ENCODE measurements at regions not wholly inside any gene's neighbourhood (a gene's known extent, or its start where the extent isn't known, plus 50 kb on each side); places are given as distances from the start of the nearest gene placed in this dataset.

DNA sequence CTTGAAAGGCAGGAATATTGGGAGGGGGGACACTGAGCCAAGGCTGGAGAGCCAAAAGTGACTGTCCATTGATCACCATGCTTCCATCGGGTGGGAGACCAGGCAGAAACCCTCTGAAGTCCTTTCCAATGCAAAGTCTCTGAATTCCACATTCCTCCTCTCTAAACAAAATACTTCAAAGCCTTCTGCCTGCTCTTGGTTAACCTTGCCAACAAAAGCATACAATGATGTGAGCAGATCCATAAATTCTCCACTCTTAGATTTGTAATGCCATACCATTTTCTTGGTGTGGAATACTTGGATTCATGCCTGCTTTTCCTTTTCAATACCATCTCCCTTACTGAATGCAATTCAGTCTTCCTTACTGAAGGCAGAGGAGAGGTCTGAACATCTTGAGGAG is 74.1 kb upstream of the FAM9B start:
- TF ChIP-seq TOX (CRISPR knock-in tag; IDR thresholded peaks at IDR 0.05; ENCODE audit: borderline replicate concordance) = no peak
- TF ChIP-seq ARNTL (CRISPR knock-in tag; IDR thresholded peaks at IDR 0.05; ENCODE audit: borderline replicate concordance, low read depth) = no peak
- no peak for TF ChIP-seq ISL1 (CRISPR knock-in tag; IDR thresholded peaks at IDR 0.05)
- no peak for TF ChIP-seq ESRRG (CRISPR knock-in tag; IDR thresholded peaks at IDR 0.05)
- TF ChIP-seq ZFP3 (CRISPR knock-in tag; IDR thresholded peaks at IDR 0.05) = no peak
- TF ChIP-seq, protein P1, sequence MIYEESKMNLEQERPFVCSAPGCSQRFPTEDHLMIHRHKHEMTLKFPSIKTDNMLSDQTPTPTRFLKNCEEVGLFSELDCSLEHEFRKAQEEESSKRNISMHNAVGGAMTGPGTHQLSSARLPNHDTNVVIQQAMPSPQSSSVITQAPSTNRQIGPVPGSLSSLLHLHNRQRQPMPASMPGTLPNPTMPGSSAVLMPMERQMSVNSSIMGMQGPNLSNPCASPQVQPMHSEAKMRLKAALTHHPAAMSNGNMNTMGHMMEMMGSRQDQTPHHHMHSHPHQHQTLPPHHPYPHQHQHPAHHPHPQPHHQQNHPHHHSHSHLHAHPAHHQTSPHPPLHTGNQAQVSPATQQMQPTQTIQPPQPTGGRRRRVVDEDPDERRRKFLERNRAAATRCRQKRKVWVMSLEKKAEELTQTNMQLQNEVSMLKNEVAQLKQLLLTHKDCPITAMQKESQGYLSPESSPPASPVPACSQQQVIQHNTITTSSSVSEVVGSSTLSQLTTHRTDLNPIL (CRISPR knock-in tag; IDR thresholded peaks at IDR 0.05; ENCODE audit: low read depth) = no peak
- TF ChIP-seq, protein P2, sequence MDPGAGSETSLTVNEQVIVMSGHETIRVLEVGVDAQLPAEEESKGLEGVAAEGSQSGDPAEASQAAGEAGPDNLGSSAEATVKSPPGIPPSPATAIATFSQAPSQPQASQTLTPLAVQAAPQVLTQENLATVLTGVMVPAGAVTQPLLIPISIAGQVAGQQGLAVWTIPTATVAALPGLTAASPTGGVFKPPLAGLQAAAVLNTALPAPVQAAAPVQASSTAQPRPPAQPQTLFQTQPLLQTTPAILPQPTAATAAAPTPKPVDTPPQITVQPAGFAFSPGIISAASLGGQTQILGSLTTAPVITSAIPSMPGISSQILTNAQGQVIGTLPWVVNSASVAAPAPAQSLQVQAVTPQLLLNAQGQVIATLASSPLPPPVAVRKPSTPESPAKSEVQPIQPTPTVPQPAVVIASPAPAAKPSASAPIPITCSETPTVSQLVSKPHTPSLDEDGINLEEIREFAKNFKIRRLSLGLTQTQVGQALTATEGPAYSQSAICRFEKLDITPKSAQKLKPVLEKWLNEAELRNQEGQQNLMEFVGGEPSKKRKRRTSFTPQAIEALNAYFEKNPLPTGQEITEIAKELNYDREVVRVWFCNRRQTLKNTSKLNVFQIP (CRISPR knock-in tag; IDR thresholded peaks at IDR 0.05; ENCODE audit: borderline replicate concordance, low read depth) = no peak
- TF ChIP-seq ZC3H10 (CRISPR knock-in tag; IDR thresholded peaks at IDR 0.05) = no peak
- TF ChIP-seq PPARA (CRISPR knock-in tag; IDR thresholded peaks at IDR 0.05; ENCODE audit: borderline replicate concordance) = no peak
